Liver (tissue), 3 donors: ENCODE measurements at regions not wholly inside any gene's neighbourhood (a gene's known extent, or its start where the extent isn't known, plus 50 kb on each side); places are given as distances from the start of the nearest gene placed in this dataset.

ENCODE experiments used
- GABPA ChIP-seq, 2 donors: IDR thresholded peaks in 1 of 2; conservative IDR thresholded peaks in 1 of 2; 2 replicates each; pipeline ENCODE4 v1.6.1; 2016; ENCODE audit warnings: antibody characterized with exemption in 2 of 2, mild to moderate bottlenecking in 1 of 2, moderate library complexity in 1 of 2
- SP1 ChIP-seq: IDR thresholded peaks from 2 replicates; pipeline ENCODE4 v1.6.1; 2018; ENCODE audit warnings: antibody characterized with exemption, mild to moderate bottlenecking
- YY1 ChIP-seq: IDR thresholded peaks from 2 replicates; pipeline ENCODE4 v1.6.1; 2016; ENCODE audit warnings: antibody characterized with exemption, mild to moderate bottlenecking
- TF ChIP-seq, protein P1 (sequence below): fragments of 150-350 bp; IDR thresholded peaks from 2 replicates; pipeline ENCODE4 v1.5.1; 2017; ENCODE audit warnings: improper control_type of control experiment, low read depth, low read length; ENCODE audit not compliant: missing input control
- TF ChIP-seq, protein P2 (sequence below): IDR thresholded peaks from 2 replicates; pipeline ENCODE4 v1.6.1; 2016; ENCODE audit warnings: antibody characterized with exemption
- donor health status: healthy.
- donor health status: healthy.

DNA sequence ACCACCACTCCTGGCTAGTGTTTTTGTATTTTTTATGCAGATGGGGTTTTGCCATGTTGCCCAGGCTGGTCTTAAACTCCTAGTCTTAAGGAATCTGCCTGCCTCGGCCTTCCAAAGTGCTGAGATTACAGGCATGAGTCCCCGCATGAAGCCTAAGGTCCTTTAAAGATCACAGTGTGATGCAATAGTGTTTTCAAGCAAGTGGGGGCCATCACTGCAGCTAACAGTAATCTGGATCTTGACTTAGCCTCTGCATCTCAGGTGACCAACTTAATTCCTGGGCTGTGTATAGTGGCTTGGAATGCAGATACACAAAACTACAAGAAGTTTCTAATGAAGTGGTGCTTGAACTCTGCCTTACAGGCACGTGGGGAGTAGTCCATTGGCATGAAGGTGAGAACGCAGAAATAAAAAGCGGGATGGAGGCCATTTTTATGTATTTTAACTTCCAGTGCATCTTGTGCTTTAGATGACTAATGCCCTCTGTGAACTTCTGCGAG, 334.4 kb upstream of the SPRED2 start:
- TF ChIP-seq SP1: no peak
- no peak for TF ChIP-seq YY1
- TF ChIP-seq, protein P1, sequence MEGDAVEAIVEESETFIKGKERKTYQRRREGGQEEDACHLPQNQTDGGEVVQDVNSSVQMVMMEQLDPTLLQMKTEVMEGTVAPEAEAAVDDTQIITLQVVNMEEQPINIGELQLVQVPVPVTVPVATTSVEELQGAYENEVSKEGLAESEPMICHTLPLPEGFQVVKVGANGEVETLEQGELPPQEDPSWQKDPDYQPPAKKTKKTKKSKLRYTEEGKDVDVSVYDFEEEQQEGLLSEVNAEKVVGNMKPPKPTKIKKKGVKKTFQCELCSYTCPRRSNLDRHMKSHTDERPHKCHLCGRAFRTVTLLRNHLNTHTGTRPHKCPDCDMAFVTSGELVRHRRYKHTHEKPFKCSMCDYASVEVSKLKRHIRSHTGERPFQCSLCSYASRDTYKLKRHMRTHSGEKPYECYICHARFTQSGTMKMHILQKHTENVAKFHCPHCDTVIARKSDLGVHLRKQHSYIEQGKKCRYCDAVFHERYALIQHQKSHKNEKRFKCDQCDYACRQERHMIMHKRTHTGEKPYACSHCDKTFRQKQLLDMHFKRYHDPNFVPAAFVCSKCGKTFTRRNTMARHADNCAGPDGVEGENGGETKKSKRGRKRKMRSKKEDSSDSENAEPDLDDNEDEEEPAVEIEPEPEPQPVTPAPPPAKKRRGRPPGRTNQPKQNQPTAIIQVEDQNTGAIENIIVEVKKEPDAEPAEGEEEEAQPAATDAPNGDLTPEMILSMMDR: no peak
- TF ChIP-seq, protein P2, sequence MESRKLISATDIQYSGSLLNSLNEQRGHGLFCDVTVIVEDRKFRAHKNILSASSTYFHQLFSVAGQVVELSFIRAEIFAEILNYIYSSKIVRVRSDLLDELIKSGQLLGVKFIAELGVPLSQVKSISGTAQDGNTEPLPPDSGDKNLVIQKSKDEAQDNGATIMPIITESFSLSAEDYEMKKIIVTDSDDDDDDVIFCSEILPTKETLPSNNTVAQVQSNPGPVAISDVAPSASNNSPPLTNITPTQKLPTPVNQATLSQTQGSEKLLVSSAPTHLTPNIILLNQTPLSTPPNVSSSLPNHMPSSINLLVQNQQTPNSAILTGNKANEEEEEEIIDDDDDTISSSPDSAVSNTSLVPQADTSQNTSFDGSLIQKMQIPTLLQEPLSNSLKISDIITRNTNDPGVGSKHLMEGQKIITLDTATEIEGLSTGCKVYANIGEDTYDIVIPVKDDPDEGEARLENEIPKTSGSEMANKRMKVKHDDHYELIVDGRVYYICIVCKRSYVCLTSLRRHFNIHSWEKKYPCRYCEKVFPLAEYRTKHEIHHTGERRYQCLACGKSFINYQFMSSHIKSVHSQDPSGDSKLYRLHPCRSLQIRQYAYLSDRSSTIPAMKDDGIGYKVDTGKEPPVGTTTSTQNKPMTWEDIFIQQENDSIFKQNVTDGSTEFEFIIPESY: no peak
- no peak for TF ChIP-seq GABPA (IDR thresholded peaks at IDR 0.05 in 1 of 2, conservative IDR thresholded peaks at IDR 0.05 in 1 of 2)
